Activated CD4-positive, alpha-beta T cell treated with anti-CD3 and anti-CD28 coated beads for 1 hour (primary cell): ENCODE measurements at regions not wholly inside any gene's neighbourhood (a gene's known extent, or its start where the extent isn't known, plus 50 kb on each side); places are given as distances from the start of the nearest gene placed in this dataset.

ENCODE experiments used
- DNase-seq: peaks from one replicate; pipeline ENCODE4 v3.0.0-alpha.2; 2020

- DNase-seq = no peak
Measured at GRCh38 chr10:118537623-118538022, 57.8 kb downstream of the PRLHR start.

- DNase-seq = no peak
Measured at GRCh38 chr10:118534136-118534535, 61.3 kb downstream of the PRLHR start.

- no peak for DNase-seq
Measured at GRCh38 chr10:118531105-118531852, 64.2 kb downstream of the PRLHR start.

- no peak for DNase-seq
Measured at GRCh38 chr10:118528426-118528825, 67.0 kb downstream of the PRLHR start.

GRCh38 chr10:118523775-118524174 lies 71.7 kb downstream of the PRLHR start:
- DNase-seq = no peak

- DNase-seq = no peak
Measured at GRCh38 chr10:118522791-118523498, 72.5 kb downstream of the PRLHR start.

GRCh38 chr10:118521415-118522117 lies 73.9 kb downstream of the PRLHR start:
- DNase-seq = no peak

- DNase-seq = no peak
Measured at GRCh38 chr10:118520116-118520742, 75.2 kb downstream of the PRLHR start.

- DNase-seq = no peak
Measured at GRCh38 chr10:118518095-118518494, 77.4 kb downstream of the PRLHR start.

GRCh38 chr10:118516716-118517115 lies 78.7 kb downstream of the PRLHR start:
- no peak for DNase-seq

- DNase-seq = no peak
Measured at GRCh38 chr10:118513174-118513573, 82.3 kb downstream of the PRLHR start.

- DNase-seq = no peak
Measured at GRCh38 chr10:118511711-118512110, 83.7 kb downstream of the PRLHR start.

- DNase-seq = no peak
Measured at GRCh38 chr10:118508863-118509262, 86.6 kb downstream of the PRLHR start.

- DNase-seq = no peak
Measured at GRCh38 chr10:118508355-118508754, 87.1 kb downstream of the PRLHR start.

GRCh38 chr10:118506671-118507590 lies 88.5 kb downstream of the PRLHR start:
- DNase-seq = no peak

GRCh38 chr10:118505363-118505762 lies 90.1 kb downstream of the PRLHR start:
- no peak for DNase-seq

GRCh38 chr10:118504467-118505205 lies 90.8 kb downstream of the PRLHR start:
- DNase-seq = no peak

GRCh38 chr10:118504044-118504443 lies 91.4 kb downstream of the PRLHR start:
- DNase-seq = no peak

GRCh38 chr10:118503192-118503591 lies 92.3 kb downstream of the PRLHR start:
- DNase-seq = no peak

- DNase-seq = no peak
Measured at GRCh38 chr10:118501637-118502440, 93.6 kb downstream of the PRLHR start.

GRCh38 chr10:118501171-118501570 lies 94.3 kb downstream of the PRLHR start:
- DNase-seq = no peak
